Activated CD8-positive, alpha-beta memory T cell treated with anti-CD3 and anti-CD28 coated beads, Interleukin-2, amount 50 U/mL, for 1 hour (primary cell): ENCODE measurements at regions not wholly inside any gene's neighbourhood (a gene's known extent, or its start where the extent isn't known, plus 50 kb on each side); places are given as distances from the start of the nearest gene placed in this dataset.
"Not testable (repeated sequence)": the region's sequence is repeated elsewhere in the genome, so short reads cannot be mapped to it uniquely, and the experiment has no call there.

Experiments used
- DNase-seq: peaks from one replicate; pipeline ENCODE4 v3.0.0-alpha.2; 2020; ENCODE audit errors: extremely low read depth

- not testable (repeated sequence) for DNase-seq
Observed at GRCh38 chr7:6882321-6882721, 56.2 kb upstream of the CCZ1B start.

GRCh38 chr7:6883756-6884155 is 57.7 kb upstream of the CCZ1B start:
- not testable (repeated sequence) for DNase-seq

- no peak for DNase-seq
Observed at GRCh38 chr7:6886198-6886597, 60.1 kb upstream of the CCZ1B start.

- not testable (repeated sequence) for DNase-seq
Observed at GRCh38 chr7:6888267-6889045, 62.4 kb upstream of the CCZ1B start.

GRCh38 chr7:6889252-6889812 is 63.3 kb upstream of the CCZ1B start:
- DNase-seq, result no peak

- DNase-seq, result not testable (repeated sequence)
Observed at GRCh38 chr7:6902097-6902518, 76.0 kb upstream of the CCZ1B start.

- not testable (repeated sequence) for DNase-seq
Observed at GRCh38 chr7:6903289-6903688, 77.2 kb upstream of the CCZ1B start.

GRCh38 chr7:6903792-6904191 is 77.7 kb upstream of the CCZ1B start:
- not testable (repeated sequence) for DNase-seq

- no peak for DNase-seq
Observed at GRCh38 chr7:6917258-6917657, 91.2 kb upstream of the CCZ1B start.

- not testable (repeated sequence) for DNase-seq
Observed at GRCh38 chr7:6919169-6919568, 93.1 kb upstream of the CCZ1B start.

- DNase-seq, result not testable (repeated sequence)
Observed at GRCh38 chr7:6924523-6924922, 98.4 kb upstream of the CCZ1B start.

- not testable (repeated sequence) for DNase-seq
Observed at GRCh38 chr7:6926193-6927174, 100.4 kb upstream of the CCZ1B start.

GRCh38 chr7:6927643-6928042 is 101.6 kb upstream of the CCZ1B start:
- not testable (repeated sequence) for DNase-seq

GRCh38 chr7:6929588-6929987 is 103.5 kb upstream of the CCZ1B start:
- not testable (repeated sequence) for DNase-seq

- DNase-seq, result not testable (repeated sequence)
Observed at GRCh38 chr7:6930081-6930635, 104.1 kb upstream of the CCZ1B start.

- DNase-seq, result not testable (repeated sequence)
Observed at GRCh38 chr7:6930787-6931186, 104.7 kb upstream of the CCZ1B start.

GRCh38 chr7:6931456-6931855 is 105.4 kb upstream of the CCZ1B start:
- not testable (repeated sequence) for DNase-seq

- not testable (repeated sequence) for DNase-seq
Observed at GRCh38 chr7:6933954-6934632, 108.0 kb upstream of the CCZ1B start.

GRCh38 chr7:6934981-6935380 is 108.9 kb upstream of the CCZ1B start:
- no peak for DNase-seq

GRCh38 chr7:6936626-6937025 is 110.6 kb upstream of the CCZ1B start:
- not testable (repeated sequence) for DNase-seq

GRCh38 chr7:6937746-6938145 is 111.7 kb upstream of the CCZ1B start:
- not testable (repeated sequence) for DNase-seq
